IMR-90 (cell line): ENCODE measurements at regions not wholly inside any gene's neighbourhood (a gene's known extent, or its start where the extent isn't known, plus 50 kb on each side); places are given as distances from the start of the nearest gene placed in this dataset.

ENCODE experiments used
- ATAC-seq: fragments of 200-7000 bp; cut with Tn5 transposase; 2 replicates; pipeline ENCODE4 v1.9.1; 2020; ENCODE audit warnings: low read depth, mild to moderate bottlenecking, moderate library complexity
- BruUV-seq: library from RNA; stranded (reverse); fragments of 400-500 nt; replicated peaks from 2 replicates; lab custom pipeline; 2021; lab: Mats Ljungman, UMichigan
- CTCF ChIA-PET: fragments of 300-600 bp; formaldehyde crosslinking; extraction: SDS; loops from one replicate; lab custom pipeline; 2021; ENCODE audit warnings: antibody characterized with exemption; lab: Yijun Ruan, JAX
- POLR2A ChIA-PET: fragments of 300-600 bp; sonication (Branson Sonifier 250); formaldehyde crosslinking; loops from one replicate; lab custom pipeline; 2022; ENCODE audit warnings: antibody characterized with exemption; ENCODE audit not compliant: unreplicated experiment; lab: Charles Lee
- DNase-seq: peaks from one replicate; pipeline ENCODE4 v3.0.0; 2013
- H2AFZ ChIP-seq: replicated peaks from 2 replicates; pipeline ENCODE3; 2013; ENCODE audit warnings: low read length, mild to moderate bottlenecking; ENCODE audit not compliant: poor library complexity
- H2AK5ac ChIP-seq: 2 replicates; pipeline ENCODE4 v1.6.1; 2013; ENCODE audit warnings: low read depth, low read length, inconsistent platforms
- H2AK9ac ChIP-seq: replicated peaks from 2 replicates; pipeline ENCODE3; 2013; ENCODE audit warnings: mild to moderate bottlenecking, low read depth, low read length, moderate library complexity; ENCODE audit not compliant: poor library complexity
- H2BK120ac ChIP-seq: 2 replicates; pipeline ENCODE4 v1.6.1; 2013; ENCODE audit warnings: low read depth, low read length, inconsistent platforms
- H2BK15ac ChIP-seq: 3 replicates; pipeline ENCODE4 v1.6.1; 2013; ENCODE audit warnings: low read depth, low read length, inconsistent platforms
- H2BK20ac ChIP-seq: 2 replicates; pipeline ENCODE4 v1.6.1; 2013; ENCODE audit warnings: low read depth, mild to moderate bottlenecking, inconsistent platforms, low read length, moderate library complexity
- H2BK5ac ChIP-seq: 2 replicates; pipeline ENCODE4 v1.6.1; 2013; ENCODE audit warnings: mild to moderate bottlenecking, low read depth, low read length, inconsistent platforms; ENCODE audit not compliant: poor library complexity, severe bottlenecking
- H3K14ac ChIP-seq: replicated peaks from 2 replicates; pipeline ENCODE4 v1.6.1; 2013; ENCODE audit warnings: low read depth, low read length, inconsistent platforms
- H3K18ac ChIP-seq: 2 replicates; pipeline ENCODE4 v1.6.1; 2013; ENCODE audit warnings: low read depth, low read length, control low read depth
- H3K23ac ChIP-seq: 2 replicates; pipeline ENCODE4 v1.6.1; 2013; ENCODE audit warnings: low read depth, low read length, inconsistent platforms
- H3K27ac ChIP-seq: 2 replicates; pipeline ENCODE4 v1.5.1; 2013; ENCODE audit warnings: mild to moderate bottlenecking, control low read depth, low read length; ENCODE audit not compliant: insufficient read depth
- H3K27me3 ChIP-seq: 2 replicates; pipeline ENCODE4 v1.6.1; 2013; ENCODE audit warnings: low read length; ENCODE audit not compliant: control insufficient read depth, insufficient read depth
- H3K36me3 ChIP-seq: 2 replicates; pipeline ENCODE4 v1.6.1; 2013; ENCODE audit warnings: low read length, mixed read lengths; ENCODE audit not compliant: control insufficient read depth, insufficient read depth
- H3K4ac ChIP-seq: 2 replicates; pipeline ENCODE4 v1.6.1; 2013; ENCODE audit warnings: low read depth, low read length, inconsistent platforms
- H3K4me1 ChIP-seq: 2 replicates; pipeline ENCODE4 v1.6.1; 2013; ENCODE audit warnings: low read length, mixed read lengths; ENCODE audit not compliant: control insufficient read depth, insufficient read depth
- H3K4me2 ChIP-seq: 2 replicates; pipeline ENCODE4 v1.6.1; 2013; ENCODE audit warnings: low read depth, mild to moderate bottlenecking, control low read depth, low read length, moderate library complexity
- H3K4me3 ChIP-seq: 2 replicates; pipeline ENCODE4 v1.5.1; 2013; ENCODE audit warnings: low read depth, mild to moderate bottlenecking, control low read depth, low read length, moderate library complexity; ENCODE audit not compliant: insufficient read depth
- H3K56ac ChIP-seq: 2 replicates; pipeline ENCODE4 v1.6.1; 2013; ENCODE audit warnings: low read length, inconsistent platforms; ENCODE audit not compliant: insufficient read depth; ENCODE audit errors: extremely low read depth
- H3K79me1 ChIP-seq, 2 experiments: 2 replicates each; pipeline ENCODE4 v1.6.1; 2013; ENCODE audit warnings: low read length in 2 of 2, inconsistent platforms in 1 of 2, low read depth in 1 of 2
- H3K9ac ChIP-seq: 2 replicates; pipeline ENCODE4 v1.6.1; 2013; ENCODE audit warnings: low read depth, low read length, control low read depth
- H3K9me1 ChIP-seq: 2 replicates; pipeline ENCODE4 v1.6.1; 2013; ENCODE audit warnings: low read length, inconsistent platforms; ENCODE audit not compliant: insufficient read depth
- H3K9me3 ChIP-seq: 2 replicates; pipeline ENCODE4 v1.6.1; 2013; ENCODE audit warnings: low read length; ENCODE audit not compliant: control insufficient read depth, insufficient read depth
- H4K20me1 ChIP-seq: 2 replicates; pipeline ENCODE4 v1.6.1; 2013; ENCODE audit warnings: low read length, inconsistent platforms; ENCODE audit not compliant: insufficient read depth
- H4K5ac ChIP-seq: 2 replicates; pipeline ENCODE4 v1.6.1; 2013; ENCODE audit warnings: mild to moderate bottlenecking, low read depth, low read length, control low read depth
- H4K8ac ChIP-seq, 2 experiments: 2 replicates each; pipeline ENCODE4 v1.6.1; 2013; ENCODE audit warnings: low read depth in 2 of 2, low read length in 2 of 2, control low read depth in 1 of 2, inconsistent platforms in 1 of 2
- H4K91ac ChIP-seq: 2 replicates; pipeline ENCODE4 v1.6.1; 2013; ENCODE audit warnings: low read depth, low read length, inconsistent platforms; ENCODE audit not compliant: insufficient read depth
- CHD1 ChIP-seq: IDR thresholded peaks from 2 replicates; pipeline ENCODE4 v1.6.1; 2012; ENCODE audit warnings: low read depth, low read length, improper control_type of control experiment
- CTCF ChIP-seq: conservative IDR thresholded peaks from 2 replicates; pipeline ENCODE4 v1.5.1; 2012; ENCODE audit warnings: mild to moderate bottlenecking, low read depth, low read length, improper control_type of control experiment
- ELK1 ChIP-seq: fragments of 150-350 bp; IDR thresholded peaks from 2 replicates; pipeline ENCODE4 v1.6.1; 2016; ENCODE audit warnings: low read depth, mild to moderate bottlenecking, low read length, moderate library complexity, borderline replicate concordance
- MAFK ChIP-seq: IDR thresholded peaks from 2 replicates; pipeline ENCODE4 v1.6.1; 2012; ENCODE audit warnings: low read depth, low read length, improper control_type of control experiment
- NFE2L2 ChIP-seq: fragments of 150-350 bp; IDR thresholded peaks from 2 replicates; pipeline ENCODE4 v1.6.1; 2016; ENCODE audit warnings: low read depth, mild to moderate bottlenecking, low read length
- POLR2A ChIP-seq: IDR thresholded peaks from 2 replicates; pipeline ENCODE4 v1.6.1; 2012; ENCODE audit warnings: mild to moderate bottlenecking, low read depth, low read length
- RCOR1 ChIP-seq: IDR thresholded peaks from 2 replicates; pipeline ENCODE4 v1.6.1; 2012; ENCODE audit warnings: mild to moderate bottlenecking, low read length, improper control_type of control experiment; ENCODE audit not compliant: insufficient replicate concordance
- USF2 ChIP-seq: fragments of 150-350 bp; IDR thresholded peaks from 2 replicates; pipeline ENCODE4 v1.6.1; 2017; ENCODE audit warnings: mild to moderate bottlenecking, antibody characterized with exemption, low read length, low read depth
- dilution Hi-C: fragments of 300-500 bp; cut with HindIII; formaldehyde crosslinking; loops from one replicate; pipeline ENCODE4 v1.14.3; 2018; ENCODE audit warnings: low sequenced_read_pairs; ENCODE audit not compliant: unreplicated experiment
- in situ Hi-C: fragments of 300-500 bp; cut with MboI; formaldehyde crosslinking; loops from 3 replicates; pipeline ENCODE4 v1.14.3; 2019; ENCODE audit warnings: low sequenced_read_pairs, inconsistent platforms, mixed read lengths
- intact Hi-C: fragments of 100-400 bp; cut with micrococcal nuclease; formaldehyde crosslinking; loops from 2 replicates; pipeline ENCODE4 v1.10.0; 2022

GRCh38 chr3:68667346-68667745 lies 265.0 kb downstream of the TAFA4 start:
- POLR2A ChIA-PET, result no interaction called here
- H2AFZ ChIP-seq, result no peak overlapping the region

More at GRCh38 chr3:68667346-68667745, 265.0 kb downstream of the TAFA4 start:
- ATAC-seq, result no peak
- no peak overlapping the region for H3K4me3 ChIP-seq
- no peak overlapping the region for H3K23ac ChIP-seq
- no peak overlapping the region for H2BK5ac ChIP-seq
- H3K27ac ChIP-seq, result no peak overlapping the region
- no peaks in the 10 kb centered on the region for H3K4me1 ChIP-seq
- DNase-seq, result no peak
- H2BK120ac ChIP-seq, result no peak overlapping the region
- no peaks in the 10 kb centered on the region for H3K36me3 ChIP-seq
- TF ChIP-seq POLR2A, result no peak
- TF ChIP-seq USF2, result no peak
- no peak for TF ChIP-seq CHD1
- no peak for TF ChIP-seq CTCF
- TF ChIP-seq NFE2L2, result no peak
- TF ChIP-seq MAFK, result no peak
- no peak for TF ChIP-seq RCOR1
- TF ChIP-seq ELK1, result no peak
- no peak overlapping the region for H4K8ac ChIP-seq
- no peak overlapping the region for H3K4me2 ChIP-seq
- H4K91ac ChIP-seq, result no peak overlapping the region
- no peaks in the 10 kb centered on the region for H3K79me1 ChIP-seq
- no peak overlapping the region for H3K9ac ChIP-seq
- no peak overlapping the region for H2AK5ac ChIP-seq
- no peaks in the 10 kb centered on the region for H3K9me1 ChIP-seq
- H3K27me3 ChIP-seq, result no peaks in the 10 kb centered on the region
- no peak overlapping the region for H3K4ac ChIP-seq
- no peak overlapping the region for H3K18ac ChIP-seq
- dilution Hi-C loops (no loop called here), intact Hi-C loops (no loop called here), in situ Hi-C loops (no loop called here)
- H3K56ac ChIP-seq, result no peak overlapping the region
- H2BK15ac ChIP-seq, result no peak overlapping the region
- no peaks in the 10 kb centered on the region for H4K20me1 ChIP-seq
- BruUV-seq, result no TSS peak
- H3K9me3 ChIP-seq, result no peaks in the 10 kb centered on the region; the same call in 1 of the 2 replicates
- no peak overlapping the region for H4K5ac ChIP-seq
- H2BK20ac ChIP-seq, result no peak overlapping the region
- CTCF ChIA-PET, result no interaction called here
- H3K14ac ChIP-seq, result no peak overlapping the region
- H2AK9ac ChIP-seq, result no peak overlapping the region
